MM.1S (cell line): ENCODE measurements at regions not wholly inside any gene's neighbourhood (a gene's known extent, or its start where the extent isn't known, plus 50 kb on each side); places are given as distances from the start of the nearest gene placed in this dataset.

Experiments
- DNase-seq: peaks from one replicate; pipeline ENCODE4 v3.0.0-alpha.2; 2015
- H2AFZ ChIP-seq: fragments of 300-600 bp; sonication (generic); 2 replicates; pipeline ENCODE4 v1.6.0; 2016; ENCODE audit warnings: antibody characterized with exemption, low read length
- H3F3A ChIP-seq: fragments of 300-600 bp; sonication (generic); 2 replicates; pipeline ENCODE4 v1.6.1; 2016; ENCODE audit warnings: mild to moderate bottlenecking, antibody characterized with exemption, low read length, moderate library complexity, mixed read lengths; ENCODE audit not compliant: insufficient read depth
- H3K27ac ChIP-seq: fragments of 300-600 bp; sonication (generic); 2 replicates; pipeline ENCODE4 v1.5.1; 2016; ENCODE audit warnings: mild to moderate bottlenecking, low read length
- H3K27me3 ChIP-seq: fragments of 300-600 bp; sonication (generic); replicated peaks from 2 replicates; pipeline ENCODE4 v1.6.0; 2016; ENCODE audit warnings: low read length; ENCODE audit not compliant: insufficient read depth
- H3K36me3 ChIP-seq: fragments of 300-600 bp; sonication (generic); replicated peaks from 2 replicates; pipeline ENCODE4 v1.6.1; 2016; ENCODE audit warnings: mild to moderate bottlenecking, low read length, mixed read lengths; ENCODE audit not compliant: insufficient read depth
- H3K4me1 ChIP-seq: fragments of 300-600 bp; sonication (generic); 2 replicates; pipeline ENCODE4 v1.6.1; 2016; ENCODE audit warnings: low read length, mixed read lengths
- H3K4me2 ChIP-seq: fragments of 300-600 bp; sonication (generic); 2 replicates; pipeline ENCODE4 v1.6.0; 2016; ENCODE audit warnings: low read depth, low read length
- H3K4me3 ChIP-seq: fragments of 300-600 bp; sonication (generic); 2 replicates; pipeline ENCODE4 v1.5.1; 2016; ENCODE audit warnings: low read length, mixed read lengths
- H3K79me2 ChIP-seq: fragments of 300-600 bp; sonication (generic); 2 replicates; pipeline ENCODE4 v1.6.1; 2016; ENCODE audit warnings: mixed run types, low read length, mixed read lengths
- H3K9ac ChIP-seq: fragments of 300-600 bp; sonication (generic); 2 replicates; pipeline ENCODE4 v1.6.1; 2016; ENCODE audit warnings: low read length, mixed read lengths
- H3K9me2 ChIP-seq: fragments of 300-600 bp; sonication (generic); replicated peaks from 2 replicates; pipeline ENCODE4 v1.6.1; 2016; ENCODE audit warnings: mild to moderate bottlenecking, low read length, mixed read lengths; ENCODE audit not compliant: insufficient read depth
- H3K9me3 ChIP-seq: fragments of 300-600 bp; sonication (generic); replicated peaks from 2 replicates; pipeline ENCODE4 v1.6.1; 2016; ENCODE audit warnings: mild to moderate bottlenecking, low read length, mixed read lengths; ENCODE audit not compliant: insufficient read depth
- H4K20me1 ChIP-seq: fragments of 300-600 bp; sonication (generic); 2 replicates; pipeline ENCODE4 v1.6.1; 2016; ENCODE audit warnings: mild to moderate bottlenecking, low read length, moderate library complexity, mixed read lengths; ENCODE audit not compliant: insufficient read depth
- EZH2 ChIP-seq: fragments of 300-600 bp; sonication (generic); optimal IDR thresholded peaks from 2 replicates; pipeline ENCODE3; 2017; ENCODE audit warnings: low read depth, mild to moderate bottlenecking, antibody characterized with exemption, low read length, mixed read lengths
- EZH2phosphoT487 ChIP-seq: fragments of 300-600 bp; sonication (generic); IDR thresholded peaks from 2 replicates; pipeline ENCODE4 v1.6.1; 2018; ENCODE audit warnings: antibody characterized with exemption, low read length
- TF ChIP-seq, protein P1 (sequence below): fragments of 300-600 bp; sonication (generic); IDR thresholded peaks from 2 replicates; pipeline ENCODE4 v1.5.1; 2016; ENCODE audit warnings: antibody characterized with exemption, low read length, mixed read lengths

DNA sequence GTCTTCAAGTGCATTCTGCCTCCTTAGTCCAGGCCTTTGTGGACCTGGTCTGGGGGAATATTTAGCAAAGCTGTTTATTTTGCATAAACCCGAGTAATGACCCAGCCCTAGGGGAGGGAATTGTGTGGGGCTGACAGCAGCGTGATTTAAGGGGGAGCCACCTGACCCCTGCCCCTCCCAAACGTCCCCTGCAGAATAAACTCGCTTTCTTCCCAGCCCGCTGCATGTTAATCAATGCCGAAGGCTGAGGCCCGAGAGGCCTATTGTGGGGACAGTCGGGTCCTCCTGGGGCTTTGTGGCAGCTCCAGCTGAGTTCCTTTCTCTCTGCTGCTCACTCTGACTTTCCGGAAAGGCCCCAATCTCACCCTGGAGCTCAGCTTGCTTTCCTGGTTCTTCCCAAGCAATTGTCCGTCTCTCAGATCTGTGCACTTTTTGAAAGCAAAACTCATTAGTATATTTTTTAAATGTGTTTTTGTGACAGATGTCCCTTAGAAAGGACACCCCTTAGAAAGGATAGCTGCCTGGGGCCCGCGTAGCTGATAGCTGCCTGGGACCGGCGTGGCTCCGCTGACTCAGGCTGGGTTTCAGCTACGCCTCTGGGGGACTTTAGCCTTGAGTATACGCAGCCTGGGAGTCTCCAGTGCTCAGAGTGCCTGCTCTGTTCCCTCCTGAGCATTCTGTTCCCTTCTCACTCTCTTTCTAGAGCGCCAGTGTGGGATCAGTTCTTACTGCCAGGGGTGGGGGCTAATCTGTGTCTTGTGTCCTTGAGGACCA lies 158.3 kb downstream of the GLI2 start:
- no peak overlapping the region for H3K4me3 ChIP-seq

GRCh38 chr2:120894966-120895365 lies 159.3 kb downstream of the GLI2 start:
- no peaks in the 10 kb centered on the region; the same call in 1 of the 2 replicates for H3K27me3 ChIP-seq
- H3K9ac ChIP-seq = no peak overlapping the region
- no peak overlapping the region for H2AFZ ChIP-seq
- H3K4me1 ChIP-seq = no peaks in the 10 kb centered on the region
- no peak for DNase-seq
- no peak overlapping the region for H3K4me3 ChIP-seq
- no peak overlapping the region for H3K4me2 ChIP-seq
- no peaks in the 10 kb centered on the region for H3K9me3 ChIP-seq
- H4K20me1 ChIP-seq = no peaks in the 10 kb centered on the region
- H3F3A ChIP-seq = no peaks in the 10 kb centered on the region
- no peak overlapping the region for H3K27ac ChIP-seq
- no peaks in the 10 kb centered on the region for H3K36me3 ChIP-seq
- no peaks in the 10 kb centered on the region for H3K79me2 ChIP-seq
- H3K9me2 ChIP-seq = no peaks in the 10 kb centered on the region
- TF ChIP-seq EZH2 (no peak), EZH2phosphoT487 (no peak)
- TF ChIP-seq, protein P1, sequence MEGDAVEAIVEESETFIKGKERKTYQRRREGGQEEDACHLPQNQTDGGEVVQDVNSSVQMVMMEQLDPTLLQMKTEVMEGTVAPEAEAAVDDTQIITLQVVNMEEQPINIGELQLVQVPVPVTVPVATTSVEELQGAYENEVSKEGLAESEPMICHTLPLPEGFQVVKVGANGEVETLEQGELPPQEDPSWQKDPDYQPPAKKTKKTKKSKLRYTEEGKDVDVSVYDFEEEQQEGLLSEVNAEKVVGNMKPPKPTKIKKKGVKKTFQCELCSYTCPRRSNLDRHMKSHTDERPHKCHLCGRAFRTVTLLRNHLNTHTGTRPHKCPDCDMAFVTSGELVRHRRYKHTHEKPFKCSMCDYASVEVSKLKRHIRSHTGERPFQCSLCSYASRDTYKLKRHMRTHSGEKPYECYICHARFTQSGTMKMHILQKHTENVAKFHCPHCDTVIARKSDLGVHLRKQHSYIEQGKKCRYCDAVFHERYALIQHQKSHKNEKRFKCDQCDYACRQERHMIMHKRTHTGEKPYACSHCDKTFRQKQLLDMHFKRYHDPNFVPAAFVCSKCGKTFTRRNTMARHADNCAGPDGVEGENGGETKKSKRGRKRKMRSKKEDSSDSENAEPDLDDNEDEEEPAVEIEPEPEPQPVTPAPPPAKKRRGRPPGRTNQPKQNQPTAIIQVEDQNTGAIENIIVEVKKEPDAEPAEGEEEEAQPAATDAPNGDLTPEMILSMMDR = no peak

More for the DNA sequence above, 158.3 kb downstream of the GLI2 start:
- Histone ChIP-seq H3K4me1 (no peaks in the 10 kb centered on the region), H3K9ac (no peak overlapping the region), H4K20me1 (no peaks in the 10 kb centered on the region), H3K79me2 (no peaks in the 10 kb centered on the region), H2AFZ (no peak overlapping the region), H3K4me2 (no peak overlapping the region), H3K9me2 (no peaks in the 10 kb centered on the region), H3K27ac (no peak overlapping the region), H3K27me3 (no peaks in the 10 kb centered on the region; the same call in 1 of the 2 replicates), H3K36me3 (no peaks in the 10 kb centered on the region), H3F3A (no peaks in the 10 kb centered on the region), H3K9me3 (no peaks in the 10 kb centered on the region)
- no peak for DNase-seq
- TF ChIP-seq EZH2phosphoT487 (no peak), EZH2 (no peak)
- TF ChIP-seq, protein P1 = no peak

- H3K36me3 ChIP-seq = no peaks in the 10 kb centered on the region
- H3K9ac ChIP-seq = no peak overlapping the region
- no peaks in the 10 kb centered on the region for H3F3A ChIP-seq
- TF ChIP-seq EZH2 = no peak
- TF ChIP-seq, protein P1 = no peak
- TF ChIP-seq EZH2phosphoT487 = no peak
- H3K4me2 ChIP-seq = no peak overlapping the region
- H3K27ac ChIP-seq = no peak overlapping the region
- no peaks in the 10 kb centered on the region for H3K79me2 ChIP-seq
- H3K27me3 ChIP-seq = no peaks in the 10 kb centered on the region; the same call in 1 of the 2 replicates
- no peaks in the 10 kb centered on the region for H4K20me1 ChIP-seq
- H3K9me3 ChIP-seq = no peaks in the 10 kb centered on the region
- no peaks in the 10 kb centered on the region for H3K9me2 ChIP-seq
- DNase-seq = no peak
- no peak overlapping the region for H2AFZ ChIP-seq
- no peak overlapping the region for H3K4me3 ChIP-seq
- no peaks in the 10 kb centered on the region for H3K4me1 ChIP-seq
Measured at GRCh38 chr2:120896126-120896525, 160.5 kb downstream of the GLI2 start.
